H54 (cell line): ENCODE measurements at regions not wholly inside any gene's neighbourhood (a gene's known extent, or its start where the extent isn't known, plus 50 kb on each side); places are given as distances from the start of the nearest gene placed in this dataset.

Source experiments
- DNase-seq: peaks from one replicate; pipeline ENCODE4 v3.0.0; 2011; ENCODE audit warnings: low spot score, mixed read lengths; ENCODE audit not compliant: insufficient read length
- FAIRE-seq: peaks from 3 replicates; lab custom pipeline; 2011; peaks lifted over from hg19 to GRCh38; lab: Jason Lieb, UNC
- POLR2A ChIP-seq: IDR thresholded peaks from 2 replicates; pipeline ENCODE4 v1.6.1; 2011; ENCODE audit warnings: low read depth, mild to moderate bottlenecking, low read length

GRCh38 chr21:41600116-41600515 lies 92.2 kb upstream of the TMPRSS2 start:
- DNase-seq = no peak
- no peak for TF ChIP-seq POLR2A
- FAIRE-seq = no peak

GRCh38 chr21:41598561-41599431 lies 90.8 kb upstream of the TMPRSS2 start:
- no peak for TF ChIP-seq POLR2A
- no peak for FAIRE-seq
- DNase-seq = no peak

- FAIRE-seq = no peak
- no peak for DNase-seq
- no peak for TF ChIP-seq POLR2A
Measured at GRCh38 chr21:41597811-41598231, 89.9 kb upstream of the TMPRSS2 start.

- no peak for TF ChIP-seq POLR2A
- no peak for FAIRE-seq
Measured at GRCh38 chr21:41597227-41597626, 89.3 kb upstream of the TMPRSS2 start.

GRCh38 chr21:41596241-41596925 lies 88.4 kb upstream of the TMPRSS2 start:
- DNase-seq (no peak), FAIRE-seq (no peak)
- no peak for TF ChIP-seq POLR2A

More at GRCh38 chr21:41597227-41597626, 89.3 kb upstream of the TMPRSS2 start:
- no peak for DNase-seq

GRCh38 chr21:41594268-41594667 lies 86.3 kb upstream of the TMPRSS2 start:
- no peak for TF ChIP-seq POLR2A
- DNase-seq (no peak), FAIRE-seq (no peak)

- FAIRE-seq = no peak
- TF ChIP-seq POLR2A = no peak
- no peak for DNase-seq
Measured at GRCh38 chr21:41593760-41594138, 85.8 kb upstream of the TMPRSS2 start.

GRCh38 chr21:41593051-41593759 lies 85.2 kb upstream of the TMPRSS2 start:
- TF ChIP-seq POLR2A = no peak
- FAIRE-seq = no peak

GRCh38 chr21:41589620-41590175 lies 81.7 kb upstream of the TMPRSS2 start:
- no peak for DNase-seq
- no peak for TF ChIP-seq POLR2A
- no peak for FAIRE-seq

More at GRCh38 chr21:41593051-41593759, 85.2 kb upstream of the TMPRSS2 start:
- DNase-seq = no peak

- FAIRE-seq = no peak
- no peak for TF ChIP-seq POLR2A
- no peak for DNase-seq
Measured at GRCh38 chr21:41589131-41589530, 81.2 kb upstream of the TMPRSS2 start.

- FAIRE-seq = no peak
- TF ChIP-seq POLR2A = no peak
- no peak for DNase-seq
Measured at GRCh38 chr21:41585199-41585994, 77.4 kb upstream of the TMPRSS2 start.

GRCh38 chr21:41584603-41585176 lies 76.7 kb upstream of the TMPRSS2 start:
- FAIRE-seq (no peak), DNase-seq (no peak)
- no peak for TF ChIP-seq POLR2A
